MV-4-11 (cell line): ENCODE measurements at regions not wholly inside any gene's neighbourhood (a gene's known extent, or its start where the extent isn't known, plus 50 kb on each side); places are given as distances from the start of the nearest gene placed in this dataset.

Experiments
- DNase-seq: peaks from one replicate; lab custom pipeline; 2025; lab: John Stamatoyannopoulos, UW

- DNase-seq, result no peak
These were observed 88.3 kb upstream of the KIAA1217 start for GRCh38 chr10:24120646-24121045.

GRCh38 chr10:24127516-24127915 lies 81.4 kb upstream of the KIAA1217 start:
- no peak for DNase-seq

DNA sequence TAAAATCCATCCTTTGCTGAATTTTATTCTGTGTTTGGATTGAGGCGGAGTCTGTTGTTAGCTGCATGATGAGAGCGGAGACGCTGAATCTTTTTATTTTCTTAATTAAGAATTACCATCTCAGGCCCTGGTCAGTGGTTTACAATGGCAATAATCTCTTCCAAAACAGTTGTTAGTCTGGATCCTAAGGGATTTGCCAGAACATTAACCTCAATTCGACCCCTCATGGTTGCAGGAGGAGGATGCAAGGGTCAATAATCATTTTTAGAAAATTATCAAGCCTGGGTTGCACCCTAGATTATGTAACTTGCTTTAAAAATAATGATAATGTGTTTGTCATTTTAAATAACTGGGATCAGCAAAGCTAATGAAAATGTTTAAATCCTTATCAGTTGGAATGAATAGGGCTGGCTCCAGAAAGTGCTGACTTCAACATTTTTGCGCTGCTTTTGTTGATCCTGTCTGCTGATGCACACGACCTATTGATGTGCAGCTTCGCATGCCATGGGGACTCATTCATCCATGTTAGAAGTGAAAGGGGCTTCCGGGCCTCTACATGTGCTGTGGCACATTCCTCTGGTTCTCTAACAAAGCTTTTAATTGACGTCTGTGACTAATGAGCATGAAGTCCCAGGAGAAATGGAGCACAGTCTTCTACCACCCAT lies 80.7 kb upstream of the KIAA1217 start:
- DNase-seq, result no peak

- DNase-seq, result no peak
These were observed 76.2 kb upstream of the KIAA1217 start for GRCh38 chr10:24132741-24133140.

DNA sequence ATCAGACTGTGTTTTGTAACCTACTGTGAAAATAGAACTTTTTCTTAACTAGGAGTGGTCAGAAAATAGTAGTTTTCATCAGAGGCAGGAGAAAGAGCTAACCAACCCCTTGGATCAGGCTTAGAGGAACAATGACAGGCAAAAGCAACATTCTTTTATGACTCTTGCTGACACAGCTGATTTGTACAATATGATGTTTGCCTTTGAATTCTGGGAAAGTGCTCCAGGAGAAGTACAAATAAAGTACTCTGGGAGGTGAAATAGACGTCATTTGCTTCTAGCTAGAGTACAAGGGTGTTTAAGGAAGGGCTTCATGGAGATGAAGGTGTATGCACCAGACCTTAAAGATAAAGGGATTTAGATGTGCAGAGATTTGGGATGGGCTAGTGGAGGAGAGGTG lies 75.1 kb upstream of the KIAA1217 start:
- DNase-seq, result no peak

DNA sequence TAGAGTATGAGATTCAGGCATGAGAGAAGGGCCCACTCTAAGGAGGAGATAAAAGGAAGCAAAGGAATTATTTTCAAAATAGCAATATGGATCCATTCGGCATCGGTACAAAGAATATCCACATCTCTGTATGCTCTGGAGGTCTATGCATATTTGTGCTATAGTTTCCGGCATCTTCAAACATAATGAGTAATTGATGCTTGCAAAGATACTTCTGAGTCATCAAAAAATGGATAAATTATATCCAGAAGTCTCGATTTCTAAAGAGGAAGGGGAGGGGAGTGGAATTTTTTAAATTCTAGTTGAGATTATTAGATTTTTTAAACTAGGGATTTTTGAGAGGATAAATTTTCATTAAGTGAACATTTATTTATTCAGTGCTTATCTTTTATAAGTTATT lies 72.9 kb upstream of the KIAA1217 start:
- no peak for DNase-seq

DNA sequence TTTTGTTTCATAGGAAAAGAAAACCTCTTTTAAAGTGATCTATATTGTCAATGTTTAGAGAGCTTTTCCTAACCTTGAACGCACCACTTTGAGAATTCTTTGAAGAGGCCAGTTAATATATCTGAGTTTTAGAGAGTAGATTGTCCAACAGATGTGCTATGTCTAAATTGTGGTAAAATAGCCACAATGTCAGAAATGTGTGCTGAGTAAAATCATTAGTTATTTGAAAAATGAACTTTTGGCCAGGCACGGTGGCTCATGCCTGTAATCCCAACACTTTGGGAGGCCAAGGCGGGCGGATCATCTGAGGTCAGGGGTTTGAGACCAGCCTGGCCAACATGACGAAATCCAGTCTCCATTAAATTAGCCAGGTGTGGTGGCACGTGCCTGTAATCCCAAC lies 61.6 kb upstream of the KIAA1217 start:
- DNase-seq, result no peak

- DNase-seq, result no peak
These were observed 59.3 kb upstream of the KIAA1217 start for GRCh38 chr10:24149640-24150039.

DNA sequence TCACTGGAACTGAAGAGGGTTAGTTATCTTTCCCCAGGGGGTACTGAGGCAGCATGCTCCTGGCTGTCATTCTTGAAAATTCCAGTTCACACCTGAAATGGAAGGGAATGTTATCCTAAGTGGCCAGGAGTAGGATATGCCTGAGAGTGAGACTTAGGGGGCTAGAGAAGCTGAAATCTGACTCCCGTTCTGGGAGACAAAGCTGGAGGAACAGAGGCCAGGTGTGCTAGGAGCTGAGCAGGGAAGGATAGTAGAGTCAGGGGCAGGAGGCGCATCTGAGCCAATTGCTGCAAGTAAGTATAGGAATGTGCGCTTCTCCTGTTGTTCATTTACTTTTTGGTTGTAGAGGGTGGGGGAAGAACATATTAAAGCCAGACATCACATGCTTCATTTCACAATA lies 58.1 kb upstream of the KIAA1217 start:
- DNase-seq, result no peak

- DNase-seq, result no peak
These were observed 56.7 kb upstream of the KIAA1217 start for GRCh38 chr10:24152270-24152669.

GRCh38 chr10:24153031-24153430 lies 55.9 kb upstream of the KIAA1217 start:
- DNase-seq, result no peak

GRCh38 chr10:24153537-24153936 lies 55.4 kb upstream of the KIAA1217 start:
- no peak for DNase-seq

DNA sequence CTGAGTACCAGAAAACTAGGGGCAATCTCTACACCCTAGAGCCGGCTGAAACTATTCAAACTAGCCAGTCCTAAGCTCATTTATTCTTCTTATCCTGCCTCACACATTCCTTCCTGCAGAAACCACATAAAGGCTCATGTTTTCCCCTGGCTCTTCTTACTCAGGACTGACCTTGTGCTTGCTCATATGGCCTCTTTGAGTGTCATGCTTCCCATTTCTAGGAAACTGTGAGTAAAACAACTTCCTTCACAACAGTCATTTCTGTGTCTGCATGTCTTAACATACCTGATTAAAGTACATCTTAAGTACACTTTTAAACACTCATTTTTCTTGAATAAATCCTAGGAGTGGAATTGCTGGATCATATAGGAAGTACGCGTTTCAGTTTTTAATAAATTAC lies 52.3 kb upstream of the KIAA1217 start:
- DNase-seq, result no peak

DNA sequence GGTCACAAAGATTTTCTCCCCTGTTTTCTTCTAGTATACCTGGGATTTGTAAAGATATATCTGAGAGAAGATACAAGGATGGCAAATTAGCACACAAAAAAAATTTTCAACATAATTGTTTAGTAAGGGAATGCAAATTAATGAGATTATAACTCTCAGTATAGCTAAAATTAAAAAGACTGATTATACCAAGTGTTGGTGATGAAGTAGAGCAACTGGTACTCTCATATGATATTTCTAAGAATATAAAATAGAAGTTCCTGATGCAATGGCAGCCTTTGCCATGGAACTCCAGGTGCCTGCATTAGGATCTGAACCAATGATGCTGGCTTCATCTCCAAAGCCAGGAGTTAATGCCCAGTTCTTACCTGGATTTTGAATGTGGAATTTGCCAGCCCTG lies 51.4 kb upstream of the KIAA1217 start:
- no peak for DNase-seq
